Activated gamma-delta T cell treated with anti-CD3 and anti-CD28 coated beads, Interleukin-2, amount 50 U/mL, for 16 hours (primary cell): ENCODE measurements at regions not wholly inside any gene's neighbourhood (a gene's known extent, or its start where the extent isn't known, plus 50 kb on each side); places are given as distances from the start of the nearest gene placed in this dataset.
"Not testable (repeated sequence)": the region's sequence is repeated elsewhere in the genome, so short reads cannot be mapped to it uniquely, and the experiment has no call there.

Experiments used
- DNase-seq: peaks from one replicate; pipeline ENCODE4 v3.0.0-alpha.2; 2020; ENCODE audit warnings: low read depth

DNA sequence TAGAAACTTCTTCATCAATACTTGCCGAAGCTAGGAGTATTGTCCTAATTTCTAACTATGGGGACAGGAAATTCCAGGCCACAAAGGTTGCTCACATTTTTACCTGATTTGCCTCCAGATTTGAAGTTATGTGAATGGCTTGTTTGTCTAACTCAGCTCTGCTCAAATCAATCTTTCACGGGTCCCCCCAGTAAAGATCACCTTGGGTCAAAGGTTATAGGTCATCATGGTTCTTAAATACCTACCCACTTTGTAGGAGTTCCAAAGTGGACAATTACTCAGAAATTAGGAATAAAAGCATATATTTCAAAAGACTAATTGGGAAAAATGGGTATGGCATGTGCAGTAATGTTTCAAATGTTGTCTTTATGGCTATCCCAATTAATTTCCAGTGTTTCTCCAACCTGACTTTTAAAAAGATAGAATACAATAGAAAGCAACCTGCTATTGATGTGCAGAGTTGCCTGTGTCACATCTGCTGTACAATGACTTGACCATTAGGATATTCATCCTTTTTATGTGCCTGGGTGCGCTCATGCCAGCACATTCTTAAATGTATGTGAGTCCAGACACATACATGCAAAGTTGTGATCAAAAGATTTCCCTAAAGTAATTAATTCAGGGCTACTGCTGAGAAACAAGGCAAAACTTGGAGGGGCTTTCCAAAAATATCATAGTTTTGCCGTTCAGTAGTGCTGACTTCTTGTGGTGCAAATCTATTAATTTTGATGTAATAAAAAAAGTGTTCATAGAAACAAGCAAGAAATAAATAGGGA, 126.1 kb downstream of the MYCN start:
- DNase-seq: no peak

DNA sequence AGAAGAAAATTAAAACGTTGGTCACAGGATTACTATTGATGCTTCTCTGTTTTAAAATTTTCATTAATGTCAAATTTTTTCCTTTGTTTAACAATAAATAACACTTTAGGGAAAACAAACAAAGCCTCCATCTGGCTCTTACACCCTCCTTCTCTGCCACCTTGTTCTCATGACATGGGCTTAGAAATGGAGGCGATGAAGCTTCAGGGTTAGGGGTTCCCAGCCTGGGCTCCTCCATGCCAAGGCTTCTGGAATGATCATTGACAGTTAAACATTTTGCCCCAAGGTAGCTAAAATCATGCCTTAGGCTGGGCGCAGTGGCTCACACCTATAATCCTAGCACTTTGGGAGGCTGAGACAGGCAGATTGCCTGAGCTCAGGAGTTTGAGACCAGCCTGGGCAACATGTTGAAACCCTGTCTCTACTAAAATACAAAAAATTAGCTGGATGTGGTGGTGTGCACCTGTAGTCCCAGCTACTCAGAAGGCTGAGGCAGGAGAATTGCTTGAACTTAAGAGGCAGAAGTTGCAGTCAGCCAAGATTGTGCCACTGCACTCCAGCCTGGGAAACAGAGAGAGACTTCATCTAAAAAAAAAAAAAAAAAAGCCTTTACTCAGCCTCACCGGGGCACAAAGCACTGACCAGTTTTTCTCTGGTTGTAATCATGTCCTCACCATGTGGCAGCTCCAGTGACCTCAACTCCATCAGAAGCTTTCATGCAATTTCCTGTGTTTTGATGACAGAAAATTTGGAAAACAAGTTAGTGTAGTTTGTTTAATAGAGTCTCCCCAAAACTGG, 125.1 kb downstream of the MYCN start:
- not testable (repeated sequence) for DNase-seq

DNA sequence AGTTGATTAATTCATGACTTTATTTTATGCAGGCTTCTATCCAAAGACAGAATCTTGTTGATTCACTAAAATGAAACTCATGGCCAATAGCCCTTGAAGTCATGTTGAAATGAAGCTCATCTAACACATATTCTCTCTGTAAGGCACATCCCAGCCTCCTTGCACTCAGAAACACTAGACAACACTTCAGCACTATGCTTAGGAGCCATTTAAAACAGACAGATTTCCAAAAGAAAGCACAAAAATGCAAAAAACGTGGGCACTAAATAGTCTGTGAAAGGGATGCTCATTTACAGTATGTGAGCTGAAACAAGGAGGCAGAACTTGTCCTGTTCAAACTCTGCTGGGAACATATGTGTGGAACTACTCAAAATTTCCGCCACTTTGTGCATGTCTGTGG, 124.4 kb downstream of the MYCN start:
- no peak for DNase-seq

DNA sequence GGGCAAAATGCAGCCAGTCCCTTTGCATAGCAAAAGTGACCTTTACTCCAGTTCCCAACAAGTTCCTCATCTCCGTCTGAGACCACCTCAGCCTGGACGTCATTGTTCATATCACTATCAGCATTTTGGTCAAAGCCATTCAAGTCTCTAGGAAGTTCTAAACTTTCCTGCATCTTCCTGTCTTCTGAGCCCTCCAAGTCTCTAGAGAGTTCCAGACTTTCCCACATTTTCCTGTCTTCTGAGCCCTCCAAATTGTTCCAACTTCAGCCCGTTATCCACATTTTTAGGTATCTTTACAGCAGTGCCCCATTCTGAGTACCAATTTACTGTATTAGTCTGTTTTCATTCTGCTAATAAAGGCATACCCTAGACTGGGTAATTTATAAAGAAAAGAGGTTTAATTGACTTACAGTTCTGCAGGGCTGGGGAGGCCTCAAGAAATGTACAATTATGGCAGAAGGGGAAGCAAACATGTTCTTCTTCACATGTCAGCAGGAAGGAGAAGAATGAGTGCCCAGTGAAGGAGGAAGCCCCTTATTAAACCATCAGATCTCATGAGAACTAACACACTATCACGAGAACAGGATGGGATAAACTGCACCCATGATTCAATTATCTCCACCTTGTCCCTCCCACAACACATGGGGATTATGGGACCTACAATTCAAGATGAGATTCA, 123.7 kb downstream of the MYCN start:
- no peak for DNase-seq

DNA sequence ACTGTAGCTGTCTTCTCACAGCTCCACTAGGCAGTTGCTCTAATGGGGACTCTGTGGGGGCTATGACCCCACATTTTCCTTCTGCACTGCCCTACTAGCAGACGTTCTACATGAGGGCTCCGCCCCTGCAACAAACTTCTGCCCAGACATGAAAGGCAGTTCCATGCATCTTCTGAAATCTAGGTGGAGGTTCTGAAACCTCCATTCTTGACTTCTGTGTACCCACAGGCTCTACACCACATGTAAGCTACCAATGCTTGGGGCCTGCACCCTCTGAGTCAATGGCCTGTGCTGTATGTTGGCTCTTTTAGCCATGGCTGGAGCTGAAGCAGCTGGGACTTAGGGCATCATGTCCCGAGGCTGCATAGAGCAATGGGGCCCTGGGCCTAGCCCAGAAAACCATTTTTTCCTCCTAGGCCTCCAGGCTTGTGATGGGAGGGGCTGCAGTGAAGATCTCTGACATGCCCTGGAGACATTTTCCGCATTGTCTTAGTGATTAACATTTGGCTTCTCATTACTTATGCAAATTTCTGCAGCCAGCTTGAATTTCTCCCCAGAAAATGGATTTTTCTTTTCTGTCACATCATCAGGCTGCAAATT, 123.0 kb downstream of the MYCN start:
- DNase-seq: no peak

DNA sequence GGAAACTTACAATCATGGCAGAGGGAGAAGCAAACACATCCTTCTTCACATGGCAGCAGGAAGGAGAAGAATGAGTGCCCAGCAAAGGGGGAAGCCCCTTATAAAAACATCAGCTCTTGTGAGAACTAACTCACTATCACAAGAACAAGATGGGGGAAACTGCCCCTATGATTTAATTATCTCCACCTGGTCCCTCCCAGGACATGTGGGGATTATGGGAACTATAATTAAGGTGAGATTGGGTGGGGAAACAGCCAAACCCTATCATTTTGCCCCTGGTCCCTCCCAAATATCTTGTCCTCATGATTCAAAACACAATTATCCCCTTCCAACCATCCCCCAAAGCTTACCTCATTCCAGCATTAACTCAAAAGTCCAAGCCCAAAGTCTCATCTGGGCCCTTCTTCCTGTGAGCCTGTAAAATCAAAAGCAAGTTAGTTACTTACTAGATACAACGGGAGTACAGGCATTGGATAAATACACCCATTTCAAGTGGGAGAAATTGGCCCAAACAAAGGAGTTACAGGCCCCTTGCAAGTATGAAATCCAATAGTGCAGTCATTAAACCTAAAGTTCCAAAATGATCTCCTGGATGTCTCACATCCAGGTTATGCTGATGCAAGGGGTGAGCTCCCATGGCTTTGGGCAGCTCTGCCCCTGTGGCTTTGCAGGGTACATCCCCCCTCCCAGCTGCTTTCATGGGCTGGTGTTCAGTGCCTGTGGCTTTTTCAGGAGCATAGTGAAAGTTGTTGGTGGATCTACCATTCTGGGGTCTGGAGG, 122.3 kb downstream of the MYCN start:
- no peak for DNase-seq

DNA sequence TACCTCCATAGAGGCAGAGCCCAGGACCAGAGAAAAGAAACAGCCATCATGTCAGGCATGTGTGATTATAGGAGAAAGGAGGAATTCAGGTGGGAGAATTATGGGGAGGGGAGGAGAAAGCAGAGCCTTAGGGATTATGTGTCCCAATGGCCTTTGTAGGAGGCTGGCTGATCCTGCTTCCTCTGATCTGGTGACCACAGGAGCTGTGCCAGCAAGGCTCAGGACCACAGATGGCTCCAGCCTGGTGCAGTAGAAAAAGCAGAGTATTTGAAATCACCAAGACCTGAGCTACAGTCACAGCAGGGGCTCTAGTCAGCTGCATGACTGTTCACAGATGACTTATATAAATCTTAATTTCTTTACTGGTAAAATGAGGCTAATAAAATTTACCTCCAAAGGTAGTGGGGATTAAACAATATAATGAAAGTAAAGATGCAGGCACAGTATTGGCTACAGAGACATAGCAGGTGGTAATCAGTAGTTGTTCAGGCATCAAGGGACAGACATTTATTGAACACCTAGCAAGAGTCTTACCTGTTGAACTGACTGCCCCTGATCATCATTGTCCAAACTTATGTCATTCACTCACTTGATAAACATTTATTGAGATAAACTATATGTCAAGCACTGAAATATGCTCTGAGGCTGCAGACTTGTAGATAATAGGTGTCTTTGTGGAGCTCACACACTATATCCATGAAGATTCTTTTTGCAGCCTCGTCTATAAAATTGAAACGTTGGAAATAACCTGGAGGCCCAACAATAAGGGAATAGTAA, 121.3 kb downstream of the MYCN start:
- no peak for DNase-seq

DNA sequence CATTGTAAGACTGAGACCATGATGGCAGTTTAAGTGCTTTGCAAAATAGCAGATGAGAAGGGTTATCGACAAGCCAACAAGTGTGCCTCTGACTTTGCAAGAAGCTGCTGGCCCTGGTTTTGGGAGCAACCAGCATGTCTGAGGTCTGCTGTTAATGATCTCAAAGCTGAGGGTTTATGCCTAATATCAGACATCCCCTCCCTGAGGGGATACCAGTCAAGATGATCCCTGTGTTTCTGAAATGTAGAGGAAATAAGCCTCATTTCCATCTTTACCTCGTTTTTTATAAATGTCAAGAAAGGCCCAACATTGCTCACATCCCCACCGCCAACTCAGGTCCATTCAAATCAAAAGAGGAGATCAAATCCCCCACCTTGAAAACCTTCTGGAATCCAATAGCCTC, 120.6 kb downstream of the MYCN start:
- no peak for DNase-seq

DNA sequence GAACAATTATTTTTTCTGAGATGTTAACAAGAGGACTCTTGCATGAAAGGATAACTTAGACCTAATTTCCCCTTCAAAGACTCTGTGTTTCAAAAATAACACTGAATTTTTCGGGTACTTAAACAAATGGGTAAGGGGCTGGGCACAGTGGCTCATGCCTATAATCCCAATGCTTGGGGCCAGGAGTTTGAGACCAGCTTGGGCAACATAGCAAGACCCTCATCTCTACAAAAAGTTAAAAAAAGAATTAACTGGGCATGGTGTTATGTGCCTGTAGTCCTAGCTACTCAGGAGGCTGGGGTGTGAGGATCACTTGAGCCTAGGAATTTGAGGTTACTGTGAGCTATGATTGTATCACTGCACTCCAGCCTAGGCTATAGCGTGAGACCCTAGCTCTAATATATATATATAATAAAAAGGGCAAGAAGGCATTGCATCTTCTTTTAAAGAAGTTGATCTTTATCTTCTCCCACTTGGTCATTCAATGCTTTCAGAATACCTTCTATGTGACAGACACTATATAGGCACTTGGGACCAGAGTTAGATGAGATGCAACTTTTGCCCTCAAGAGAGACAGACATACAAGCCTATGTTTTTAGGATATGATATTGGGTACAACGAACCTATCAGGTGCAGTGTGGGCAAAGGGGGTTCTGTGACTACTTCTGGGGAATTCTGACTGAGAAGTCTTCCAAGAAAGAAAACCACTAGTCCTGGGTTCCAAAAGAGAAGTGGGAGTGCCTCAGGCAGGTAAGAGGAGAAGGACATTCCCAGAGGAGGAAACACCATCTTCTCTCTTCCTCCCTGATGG, 120.0 kb downstream of the MYCN start:
- DNase-seq: no peak

DNA sequence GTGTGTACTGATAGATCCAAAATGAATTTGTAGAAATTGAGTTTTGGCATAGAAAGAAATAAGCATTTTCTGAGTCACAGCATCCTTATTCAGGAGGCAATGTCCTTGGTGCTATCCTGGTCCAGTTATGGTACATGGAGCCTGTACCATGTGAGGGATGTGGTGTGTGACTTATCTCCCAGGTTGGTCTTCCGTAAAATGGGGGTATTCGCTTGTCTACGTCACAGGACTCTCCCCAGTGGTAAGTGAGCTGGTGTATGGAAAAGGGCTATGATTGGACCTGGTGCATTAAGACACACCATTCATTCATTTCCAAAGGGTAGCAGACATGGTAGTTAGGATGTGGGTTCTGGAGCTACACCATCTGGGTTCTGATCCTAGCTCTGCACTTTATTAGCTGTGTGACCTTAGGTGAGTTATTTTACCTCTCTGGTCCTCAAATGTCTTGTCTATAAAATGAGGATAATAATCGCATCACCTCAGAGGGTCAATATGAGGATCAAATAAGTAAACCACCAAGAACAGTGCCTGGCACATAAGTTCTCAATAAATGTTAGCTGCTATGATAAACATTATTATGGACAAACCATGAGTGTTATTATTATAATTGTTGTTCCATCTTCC, 119.2 kb downstream of the MYCN start:
- DNase-seq: no peak

DNA sequence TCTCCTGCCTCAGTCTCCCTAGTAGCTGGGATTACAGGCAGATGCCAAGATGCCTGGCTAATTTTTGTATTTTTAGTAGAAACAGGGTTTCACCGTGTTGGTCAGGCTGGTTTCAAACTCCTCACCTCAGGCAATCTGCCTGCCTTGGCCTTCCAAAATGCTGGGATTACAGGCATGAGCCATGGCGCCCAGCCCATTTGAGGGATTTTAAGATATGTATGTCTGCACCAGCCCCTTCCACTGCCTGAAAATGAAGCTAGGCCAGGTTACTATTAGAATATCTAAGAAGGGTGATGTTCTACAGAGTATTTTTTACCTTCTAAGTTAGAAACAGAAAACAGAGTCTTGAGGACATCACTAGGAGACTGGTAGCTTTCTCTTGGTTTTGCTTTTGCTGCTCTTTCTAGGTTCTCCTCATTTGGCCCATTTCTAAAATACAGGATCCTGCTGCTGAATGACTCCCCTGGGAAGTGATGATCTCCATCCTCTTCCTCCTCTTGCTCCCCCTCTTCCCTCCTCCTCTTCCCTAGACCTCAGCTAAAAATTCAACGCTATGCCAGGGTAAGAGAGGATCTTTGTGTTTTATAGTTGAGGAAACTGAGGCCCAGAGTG, 118.5 kb downstream of the MYCN start:
- DNase-seq: no peak

DNA sequence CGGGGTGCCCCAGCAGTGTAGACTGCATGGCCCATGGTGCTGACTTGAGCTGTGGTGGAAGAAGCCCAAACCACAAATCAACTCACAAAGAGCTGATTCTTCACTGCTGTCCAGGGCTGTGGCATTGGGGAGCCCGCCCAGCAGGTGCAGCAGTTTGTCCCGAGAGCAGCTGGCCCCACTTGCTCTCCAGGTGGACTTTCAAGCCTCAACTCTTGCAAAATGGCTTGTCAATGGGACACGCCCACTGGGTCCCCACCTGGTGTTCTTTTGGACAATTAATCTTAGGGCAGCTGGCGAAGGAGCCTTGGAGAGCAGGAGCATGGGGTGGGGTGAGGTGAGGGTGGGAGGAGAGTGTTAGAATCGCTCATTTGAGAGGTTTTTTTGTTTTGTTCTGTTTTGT, 117.9 kb downstream of the MYCN start:
- DNase-seq: no peak

DNA sequence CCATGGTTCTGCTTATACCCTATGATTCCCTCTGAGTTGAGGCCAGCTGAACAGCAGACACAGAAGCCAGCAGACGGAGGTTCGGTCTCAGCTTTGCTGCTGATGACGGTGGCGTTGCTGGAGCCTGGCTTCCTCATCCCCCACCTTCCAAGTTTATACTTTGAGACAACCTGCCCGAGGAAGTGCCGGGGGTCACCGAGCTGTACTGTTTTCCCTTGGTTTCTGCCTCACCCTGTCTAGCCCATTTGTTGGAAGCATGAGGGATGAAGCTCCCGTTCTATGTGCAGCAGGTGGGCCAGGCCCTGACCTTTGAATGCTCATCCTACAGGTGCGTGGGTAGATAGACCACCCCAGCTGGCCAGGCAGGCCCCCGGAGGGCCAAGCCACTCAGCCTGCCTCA, 117.3 kb downstream of the MYCN start:
- no peak for DNase-seq

DNA sequence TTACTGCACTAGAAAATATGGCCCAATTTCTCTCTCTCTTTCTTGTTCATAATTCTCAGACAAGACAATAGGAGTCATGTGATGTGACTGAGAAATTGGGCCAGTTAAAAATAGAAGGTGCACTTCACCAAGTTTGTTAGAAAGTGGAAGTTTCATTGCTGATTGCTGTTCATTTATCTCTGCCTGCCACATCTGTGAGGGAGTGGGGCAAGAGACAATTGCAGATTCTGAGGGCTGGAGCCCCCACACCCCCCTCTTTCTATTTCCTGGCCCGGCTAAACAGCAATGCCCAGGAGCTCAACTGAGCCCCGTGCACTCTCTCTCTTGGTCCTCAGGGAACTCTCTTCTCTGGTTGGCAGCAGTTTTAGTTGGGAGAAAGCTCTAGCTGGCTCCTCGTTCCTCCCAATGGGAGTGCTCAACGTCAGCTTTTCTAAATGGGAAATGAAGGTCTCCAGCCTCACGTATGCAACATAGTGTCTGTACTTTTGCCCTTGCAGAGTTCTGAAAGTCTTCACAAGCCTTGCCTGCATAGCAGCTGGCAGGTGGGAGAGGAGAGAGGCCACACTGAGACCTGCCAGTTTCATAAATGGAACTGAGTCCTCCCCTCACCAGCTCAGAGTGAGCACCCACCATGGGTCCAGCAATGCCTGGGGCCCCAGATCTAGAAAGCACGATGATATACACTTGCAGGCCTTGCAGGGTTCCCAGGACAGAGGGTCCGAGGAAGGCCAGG, 115.7 kb downstream of the MYCN start:
- no peak for DNase-seq

DNA sequence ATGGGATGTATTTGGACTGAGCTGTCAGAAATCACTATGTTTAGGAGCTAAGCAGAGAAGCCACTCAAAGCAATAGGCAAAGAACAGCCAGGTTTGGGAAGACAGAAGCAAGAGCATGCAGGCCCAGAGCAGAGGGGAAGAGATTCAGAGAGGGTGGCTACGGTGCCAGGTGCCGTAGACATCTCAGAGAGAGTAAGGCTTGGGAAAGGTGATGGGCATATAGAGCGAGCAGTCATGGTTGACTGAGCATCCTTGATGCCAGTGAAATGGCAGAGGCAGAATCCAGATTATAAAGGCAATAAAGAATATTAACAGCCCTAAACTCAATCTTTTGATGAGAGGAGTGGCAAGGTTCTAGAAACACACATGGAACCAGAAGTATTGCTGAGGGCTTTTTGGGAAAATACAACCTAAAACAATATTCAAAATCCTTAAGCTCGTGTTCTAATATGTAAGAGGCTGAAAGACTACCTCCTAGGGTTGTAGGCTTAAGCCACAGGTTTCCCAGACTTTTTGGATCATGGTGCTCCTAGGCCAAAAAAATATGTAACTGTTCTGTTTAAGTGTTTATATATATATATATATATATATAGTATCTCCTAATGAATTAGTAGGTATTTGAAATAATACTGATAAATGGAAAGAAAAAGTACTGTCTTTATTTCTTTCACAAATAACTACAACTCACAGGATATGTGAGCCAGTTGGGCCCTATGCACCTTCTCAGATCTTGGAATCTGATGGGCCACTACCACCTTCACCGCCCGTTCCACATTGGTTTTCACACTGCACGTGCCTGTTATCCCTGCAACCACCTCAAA, 113.3 kb downstream of the MYCN start:
- no peak for DNase-seq

DNA sequence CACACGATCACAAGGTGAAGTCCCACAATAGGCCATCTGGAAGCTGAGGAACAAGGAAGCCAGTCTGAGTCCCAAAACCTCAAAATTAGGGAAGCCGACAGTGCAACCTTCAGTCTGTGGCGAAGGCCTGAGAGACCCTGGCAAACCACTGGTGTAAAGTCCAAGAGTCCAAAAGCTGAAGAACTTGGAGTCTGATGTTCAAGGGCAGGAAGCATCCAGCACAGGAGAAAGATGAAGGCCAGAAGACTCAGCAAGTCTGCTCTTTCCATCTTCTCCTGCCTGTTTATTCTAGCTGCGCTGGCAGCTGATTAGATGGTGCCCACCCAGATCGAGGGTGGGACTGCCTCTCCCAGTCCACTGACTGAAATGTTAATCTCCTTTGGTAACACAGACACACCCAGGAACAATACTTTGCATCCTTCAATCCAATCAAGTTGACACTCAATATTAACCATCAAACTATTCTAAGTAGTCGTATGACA, 112.3 kb downstream of the MYCN start:
- DNase-seq: not testable (repeated sequence)

DNA sequence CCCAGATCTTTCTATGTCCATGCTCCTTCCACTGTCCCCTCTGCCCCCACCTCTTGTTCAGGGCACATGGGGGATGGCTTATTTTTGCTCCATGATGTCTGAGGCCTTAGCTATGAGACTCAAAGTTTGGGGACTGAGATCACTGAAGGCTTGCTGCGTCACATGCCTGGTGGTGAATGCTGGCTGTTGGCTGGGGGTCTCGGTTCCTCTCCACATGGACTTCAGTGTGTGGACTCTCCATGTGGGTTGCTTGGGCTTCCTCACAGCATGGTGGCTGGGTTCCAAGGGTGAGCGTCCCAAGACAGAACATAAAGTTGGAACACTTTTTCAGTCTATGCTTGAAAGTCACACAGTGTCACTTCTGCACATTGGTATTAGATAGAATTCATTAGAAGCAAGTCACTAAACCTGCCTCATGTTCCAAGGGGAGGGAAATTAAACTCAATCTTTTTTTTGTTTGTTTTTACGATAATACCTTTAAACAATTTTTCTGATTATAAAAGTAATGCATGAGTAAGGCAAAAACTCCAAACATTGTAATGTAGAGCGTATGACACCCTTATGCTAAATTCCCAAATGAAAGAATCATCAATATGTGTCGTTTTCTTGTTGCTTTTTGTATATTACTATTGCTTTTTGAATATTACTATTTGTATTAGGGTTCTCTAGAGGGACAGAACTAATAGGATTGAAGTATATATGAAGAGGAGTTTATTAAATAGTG, 111.7 kb downstream of the MYCN start:
- no peak for DNase-seq
